HG03064 (cell line): ENCODE measurements at regions not wholly inside any gene's neighbourhood (a gene's known extent, or its start where the extent isn't known, plus 50 kb on each side); places are given as distances from the start of the nearest gene placed in this dataset.

ENCODE experiments used
- ATAC-seq: cut with Tn5 transposase; IDR thresholded peaks from one replicate; pipeline ENCODE4 v1.9.1; 2021; ENCODE audit warnings: low read depth; ENCODE audit not compliant: unreplicated experiment

GRCh38 chr6:74785236-74785635, 420.6 kb downstream of the COL12A1 start:
- no peak for ATAC-seq

DNA sequence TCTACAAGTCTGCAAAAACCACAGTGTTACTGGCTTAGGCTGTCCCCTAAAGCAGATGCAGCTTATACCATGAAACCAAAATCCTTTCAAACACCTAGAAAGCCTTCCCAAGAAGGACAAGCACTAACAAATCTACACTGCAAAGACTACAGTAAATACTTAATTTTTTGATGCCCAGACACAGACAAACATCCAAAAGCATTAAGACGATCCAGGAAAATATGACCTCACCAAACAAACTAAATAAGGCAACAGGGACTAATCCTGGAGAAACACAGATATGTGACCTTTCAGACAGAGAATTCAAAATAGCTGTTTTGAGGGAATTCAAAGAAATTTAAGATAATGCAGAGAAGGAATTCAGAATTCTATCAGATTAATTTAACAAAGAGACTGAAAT, 423.5 kb downstream of the COL12A1 start:
- ATAC-seq = no peak

DNA sequence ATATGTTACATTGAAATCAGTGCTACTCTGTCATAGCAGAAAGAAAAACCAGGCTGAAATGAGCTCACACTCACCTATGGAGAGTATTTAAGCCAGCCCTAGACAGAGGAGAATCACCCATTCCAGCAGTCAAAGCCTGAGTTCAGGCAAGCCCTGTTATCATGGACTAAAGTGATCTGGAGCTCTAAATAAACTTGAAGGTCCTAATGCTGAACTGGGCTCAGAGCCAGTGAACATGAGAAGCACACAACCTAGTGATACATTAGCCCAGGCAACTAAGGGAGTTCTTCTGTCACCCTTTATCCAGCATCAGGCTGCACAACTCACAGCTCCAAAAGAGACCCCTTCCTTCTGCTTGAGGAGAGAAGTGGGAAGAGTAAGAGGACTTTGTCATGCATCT, 425.0 kb downstream of the COL12A1 start:
- no peak for ATAC-seq

DNA sequence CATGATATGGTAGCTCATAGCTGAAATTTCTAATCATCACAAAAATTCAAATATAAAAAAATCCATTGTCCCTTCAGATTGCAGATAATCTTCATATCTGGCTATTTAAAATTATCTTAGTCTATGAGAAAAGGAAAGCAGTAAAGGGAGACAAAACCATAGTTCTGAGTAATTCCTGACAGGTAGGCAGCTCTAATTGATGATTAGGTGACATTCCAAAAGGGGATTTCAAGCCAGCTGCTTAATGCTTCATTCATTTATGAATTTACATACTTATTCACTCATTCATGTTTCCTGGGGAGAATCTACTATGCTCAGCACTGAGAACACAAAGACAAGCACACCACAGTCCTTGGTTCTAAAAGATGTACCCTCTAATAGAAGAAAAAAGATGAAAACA, 437.1 kb downstream of the COL12A1 start:
- ATAC-seq = no peak

DNA sequence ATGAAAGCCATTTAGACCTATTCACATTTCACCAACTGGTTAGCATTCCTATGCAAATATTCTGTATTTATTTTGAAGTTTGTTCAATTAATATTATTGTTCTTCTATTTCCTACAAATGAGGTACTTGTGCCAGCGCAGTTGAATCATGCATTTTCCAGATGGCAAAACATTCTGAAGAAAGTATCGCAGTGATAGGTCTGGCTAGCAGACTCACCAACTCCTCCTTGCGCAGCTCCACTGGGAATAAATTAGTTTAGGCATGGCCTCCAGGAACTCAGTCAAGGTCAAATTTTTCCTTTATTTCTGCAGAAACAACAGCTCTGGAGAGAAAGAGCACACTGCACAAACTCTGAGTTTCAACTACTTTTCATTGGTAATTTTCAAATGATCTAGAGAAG, 437.7 kb downstream of the COL12A1 start:
- no peak for ATAC-seq

DNA sequence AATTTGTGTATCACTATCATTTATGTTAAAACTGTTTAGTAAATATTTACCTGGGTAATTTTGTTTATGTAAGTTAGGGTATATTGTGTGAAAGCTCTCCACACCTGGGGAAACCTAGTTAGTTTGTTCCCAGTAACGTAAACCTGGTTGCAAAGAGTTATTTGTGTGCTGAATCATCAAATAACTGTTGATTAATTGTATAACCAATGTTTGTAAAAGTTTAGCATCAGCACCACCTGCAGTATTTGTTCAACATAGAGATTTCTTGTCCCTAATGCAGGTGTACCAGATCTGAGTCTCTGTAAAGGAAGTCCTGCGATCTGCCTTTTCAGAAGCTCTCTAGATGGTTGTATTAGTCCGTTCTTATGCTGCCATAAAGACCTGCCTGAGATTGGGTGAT, 440.4 kb downstream of the COL12A1 start:
- ATAC-seq = no peak

DNA sequence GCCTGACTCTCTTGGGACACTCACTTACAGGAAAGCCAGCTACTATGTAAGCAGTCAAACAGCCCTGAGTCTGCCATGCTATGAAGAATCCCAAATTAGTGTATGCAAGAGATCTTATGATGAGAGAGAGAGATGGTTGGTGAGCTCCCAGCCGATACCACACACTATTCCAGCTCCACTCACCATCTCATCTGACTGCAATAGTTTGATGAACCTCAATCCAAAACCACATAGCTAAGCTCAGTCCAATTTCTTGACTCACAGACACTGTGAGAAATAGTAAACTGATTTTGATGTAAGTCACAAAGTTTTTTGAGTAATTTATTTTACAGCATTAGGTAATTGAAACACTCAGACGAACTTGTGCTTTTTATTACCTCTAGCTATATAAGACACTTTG, 441.4 kb downstream of the COL12A1 start:
- ATAC-seq = no peak

DNA sequence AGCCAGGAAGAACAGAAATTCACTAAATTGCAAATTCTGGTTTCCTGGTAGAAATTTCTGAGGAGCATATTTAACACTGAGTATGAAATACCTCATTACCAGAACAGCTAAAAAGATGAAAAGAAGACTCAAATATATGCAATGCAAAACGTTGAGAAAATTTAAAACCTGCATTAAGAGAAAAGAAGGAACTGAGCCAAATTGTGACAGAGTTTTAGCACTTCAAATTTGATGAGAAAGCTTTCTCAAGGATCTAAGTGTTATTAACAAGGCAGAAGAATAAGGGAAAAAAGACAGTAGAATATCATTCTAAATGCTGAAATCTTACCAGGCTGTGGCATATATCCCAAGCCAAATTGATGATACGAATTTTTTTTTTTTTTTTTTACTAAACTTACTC, 443.0 kb downstream of the COL12A1 start:
- ATAC-seq = no peak

GRCh38 chr6:74757813-74758212, 448.0 kb downstream of the COL12A1 start:
- ATAC-seq = no peak

GRCh38 chr6:74756923-74757322, 448.9 kb downstream of the COL12A1 start:
- ATAC-seq = no peak

DNA sequence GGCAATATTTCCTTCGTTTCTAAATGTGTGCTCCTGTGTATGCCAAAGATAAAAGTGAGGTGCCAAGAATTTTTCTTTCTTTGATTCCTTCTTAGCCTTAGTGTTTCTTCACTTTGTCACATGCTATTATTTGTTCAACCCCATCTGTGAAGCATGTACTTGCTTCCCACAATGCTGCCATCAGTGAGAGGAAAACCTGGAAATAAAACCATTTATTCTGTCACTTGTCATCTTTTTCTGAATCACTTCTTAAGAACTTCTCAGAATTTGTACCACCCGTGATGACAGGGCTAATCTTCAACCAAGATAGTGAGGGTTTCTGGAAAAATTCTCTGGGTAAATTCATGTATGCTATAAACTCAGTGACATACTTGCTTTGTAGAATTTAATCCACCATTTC, 450.1 kb downstream of the COL12A1 start:
- no peak for ATAC-seq

DNA sequence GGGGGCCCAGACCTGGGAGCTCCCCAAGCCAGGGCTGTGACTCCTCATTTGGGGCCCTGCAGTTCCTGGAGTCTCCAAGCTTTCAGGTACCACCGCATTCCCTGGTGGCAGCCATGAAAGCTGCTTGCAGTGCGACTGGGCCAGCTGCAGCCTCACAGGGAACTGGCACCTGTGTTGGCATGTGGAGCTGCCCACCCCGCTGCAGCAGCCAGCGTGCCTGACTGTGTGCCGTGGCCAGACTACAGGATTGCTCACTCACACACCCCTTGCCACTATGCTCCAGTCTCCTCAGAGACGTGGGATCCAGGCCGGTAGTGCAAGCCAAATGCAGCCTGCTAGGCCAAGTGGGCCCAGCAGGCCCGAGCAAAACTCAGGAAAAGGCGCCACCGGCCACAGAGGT, 450.7 kb downstream of the COL12A1 start:
- no peak for ATAC-seq

DNA sequence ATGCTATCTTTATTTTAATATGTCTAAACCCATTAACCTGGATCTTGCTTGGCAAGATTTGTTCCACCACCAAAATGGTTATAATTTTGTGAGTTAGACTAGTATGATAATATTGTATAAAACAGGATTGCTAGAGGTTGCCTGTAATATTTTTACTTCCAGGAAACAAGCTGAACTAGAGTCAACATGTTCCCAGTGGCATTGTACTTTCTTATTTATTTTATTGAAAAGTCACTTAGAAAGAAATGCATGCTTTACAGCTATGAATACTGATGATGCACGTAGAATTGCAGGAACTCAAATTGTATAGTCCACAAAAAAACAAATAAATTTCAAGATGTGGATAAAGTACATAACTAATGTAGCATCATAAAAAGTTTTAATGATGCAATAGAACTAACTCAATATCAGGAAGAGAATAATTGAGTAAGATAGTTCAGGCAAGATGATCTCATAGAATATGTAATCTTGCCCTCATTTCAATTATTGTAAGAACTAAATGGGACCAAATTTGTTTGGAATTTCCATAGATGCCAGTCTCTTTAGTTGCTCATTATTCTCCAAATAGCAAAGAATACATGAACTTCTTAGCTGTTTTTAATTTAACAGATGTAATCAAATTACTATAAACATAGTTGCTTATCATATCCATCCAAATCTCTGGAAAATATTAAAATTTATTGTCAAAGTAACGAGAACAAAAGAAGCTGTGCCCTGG, 451.8 kb downstream of the COL12A1 start:
- ATAC-seq = no peak

DNA sequence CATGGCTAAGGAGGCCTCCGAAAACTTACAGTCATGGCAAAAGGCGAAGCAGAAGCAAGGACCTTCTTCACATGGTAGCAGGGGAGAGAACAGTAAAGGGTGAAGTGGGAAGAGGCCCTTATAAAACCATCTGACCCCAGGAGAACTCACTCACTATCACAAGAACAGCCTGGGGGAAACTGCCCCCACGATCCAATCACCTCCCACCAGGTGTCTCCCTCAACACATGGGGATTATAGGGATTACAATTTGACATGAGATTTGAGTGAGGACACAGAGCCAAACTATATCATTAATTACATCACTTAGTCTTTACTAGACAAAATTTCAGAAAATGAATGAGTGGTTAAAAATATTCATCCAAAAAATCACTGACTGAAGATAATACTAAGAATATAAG, 453.6 kb downstream of the COL12A1 start:
- no peak for ATAC-seq

GRCh38 chr6:74750826-74751225, 455.0 kb downstream of the COL12A1 start:
- ATAC-seq = no peak

DNA sequence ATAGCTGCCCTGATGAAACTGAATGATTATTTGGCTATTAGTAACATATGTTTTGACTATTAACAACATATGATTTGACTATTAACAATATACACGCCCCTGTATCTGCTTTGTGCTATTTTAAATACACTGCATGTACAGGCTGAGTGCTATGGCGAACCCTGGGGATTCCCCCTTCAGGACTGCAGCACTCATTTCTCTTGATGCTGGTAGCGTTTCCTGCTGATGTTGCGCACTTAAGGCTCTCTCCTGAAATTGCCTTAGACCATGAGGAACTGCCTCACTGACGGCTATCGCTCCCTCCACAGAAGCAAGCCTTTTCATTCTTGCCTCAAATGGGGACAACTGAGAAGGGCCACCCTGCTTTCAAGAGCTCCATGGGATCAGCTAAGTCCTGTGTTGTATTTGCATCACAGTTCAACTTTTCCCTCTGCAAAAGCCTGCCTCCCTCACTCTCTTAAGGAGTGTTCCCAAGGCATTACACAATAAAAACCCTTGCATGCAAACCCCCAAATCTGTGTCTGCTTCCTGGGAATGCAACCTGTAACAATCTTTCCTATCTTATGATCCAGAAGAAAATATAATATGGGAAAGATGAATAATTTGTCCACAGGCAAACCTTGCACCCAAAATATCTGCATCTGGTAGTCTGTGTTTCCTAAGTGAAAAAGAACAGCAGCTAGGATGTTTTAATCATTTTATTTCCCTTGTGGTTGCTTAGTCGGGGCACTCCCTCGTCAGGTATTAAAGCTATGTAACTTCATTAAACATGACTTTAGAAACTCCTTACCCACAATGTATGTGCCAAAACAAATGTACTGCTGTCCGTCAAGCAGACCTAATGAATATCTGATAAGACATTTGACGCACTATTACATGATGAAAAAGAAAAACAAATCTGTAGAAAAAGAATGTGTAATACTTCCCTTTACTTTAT, 456.4 kb downstream of the COL12A1 start:
- ATAC-seq = no peak

- ATAC-seq = no peak
Observed at GRCh38 chr6:74745670-74746069, 460.2 kb downstream of the COL12A1 start.

GRCh38 chr6:74742793-74743508, 462.9 kb downstream of the COL12A1 start:
- no peak for ATAC-seq

DNA sequence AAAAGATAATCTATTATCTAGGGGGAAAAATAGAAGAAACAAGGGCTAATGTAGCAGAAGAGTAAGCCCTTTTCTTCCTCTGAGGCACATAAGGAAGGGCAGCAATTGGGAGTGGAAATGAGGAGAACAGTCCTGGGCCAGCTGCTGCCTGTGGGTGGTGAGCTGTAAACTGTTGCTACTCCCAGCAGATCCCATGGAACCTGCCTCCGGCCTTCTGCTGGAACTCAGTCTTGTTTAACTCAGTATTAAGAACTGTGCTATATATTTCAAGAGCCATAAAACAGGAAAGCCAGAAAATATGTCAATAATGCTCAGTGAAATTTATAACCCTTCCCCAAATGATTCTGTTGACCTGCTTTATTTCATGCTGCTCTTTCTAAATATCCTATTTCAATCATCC, 464.2 kb downstream of the COL12A1 start:
- ATAC-seq = no peak

- ATAC-seq = no peak
Observed at GRCh38 chr6:74735304-74735703, 470.5 kb downstream of the COL12A1 start.

GRCh38 chr6:74734901-74735300, 471.0 kb downstream of the COL12A1 start:
- ATAC-seq = no peak
